ENCODE measurements at regions not wholly inside any gene's neighbourhood (a gene's known extent, or its start where the extent isn't known, plus 50 kb on each side); places are given as distances from the start of the nearest gene placed in this dataset.

DNA sequence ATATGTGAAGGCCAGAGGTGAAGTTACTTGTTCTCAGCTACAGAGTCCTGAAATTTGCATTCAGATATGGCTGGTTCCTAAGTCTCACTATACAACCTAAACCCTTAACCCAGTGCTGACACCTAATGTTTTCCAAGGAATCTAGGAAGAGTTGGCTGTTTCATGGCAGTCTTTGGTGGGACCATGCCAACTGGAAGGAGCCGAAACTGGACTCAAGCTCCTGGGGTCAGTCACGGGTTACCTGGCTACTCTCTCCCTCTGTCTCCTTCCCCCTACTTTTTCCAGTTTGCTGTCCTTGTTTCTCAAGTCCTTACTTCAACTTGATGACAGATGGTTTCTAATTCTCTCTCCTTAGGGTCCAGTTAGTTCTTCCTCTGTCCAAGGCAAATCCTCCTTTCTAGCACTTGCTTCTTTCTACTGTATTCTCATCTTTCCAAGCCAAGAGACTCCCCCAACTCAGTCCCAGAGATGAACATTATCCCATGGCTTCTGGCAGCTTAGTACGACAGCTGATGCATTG lies 88.6 kb upstream of the COL6A5 start:
- TF ChIP-seq MYC (IDR thresholded peaks at IDR 0.05; ENCODE audit: borderline replicate concordance, low read length) = no peak
- no peak for TF ChIP-seq CHD4 (IDR thresholded peaks at IDR 0.05; ENCODE audit: borderline replicate concordance)
- TF ChIP-seq MAFK (IDR thresholded peaks at IDR 0.05; ENCODE audit: partially characterized antibody) = no peak
